ENCODE measurements at regions not wholly inside any gene's neighbourhood (a gene's known extent, or its start where the extent isn't known, plus 50 kb on each side); places are given as distances from the start of the nearest gene placed in this dataset.

- H4K20me1 ChIP-seq (ENCODE audit: control insufficient read depth, extremely low read depth, insufficient read depth, low read length) = no peaks in the 10 kb centered on the region
- H3K4me1 ChIP-seq (ENCODE audit: control insufficient read depth, extremely low read depth, insufficient read depth, low read length) = peaks cover 18% of the 10 kb centered on the region
- H3K9ac ChIP-seq (ENCODE audit: control insufficient read depth, extremely low read depth, insufficient read depth, low read length) = peak overlapping the region; percentile 19
- peak overlapping the region in 2 of 3 experiments; percentile 26 to 48 for H3K4me3 ChIP-seq (ENCODE audit: control insufficient read depth in 2 of 3, extremely low read depth in 1 of 3, insufficient read depth in 2 of 3, low read depth in 1 of 3, low read length in 3 of 3)
- DNase-seq (ENCODE audit: low read depth, low spot score) (no peak), FAIRE-seq (no peak)
- peak overlapping the region; percentile 85 for H3K4me2 ChIP-seq (ENCODE audit: control insufficient read depth, extremely low read depth, insufficient read depth, low read depth, low read length)
- no peaks in the 10 kb centered on the region for H3K9me3 ChIP-seq (ENCODE audit: control insufficient read depth, low read depth, low read length)
- H3K79me2 ChIP-seq (ENCODE audit: control insufficient read depth, insufficient read depth, low read length) = no peaks in the 10 kb centered on the region
- peak overlapping the region; percentile 64 for H3K27ac ChIP-seq (ENCODE audit: control insufficient read depth, insufficient read depth, low read length)
- H3K9me1 ChIP-seq (ENCODE audit: control insufficient read depth, extremely low read depth, insufficient read depth, low read length) = no peaks in the 10 kb centered on the region
- TF ChIP-seq EZH2 (IDR thresholded peaks at IDR 0.05; ENCODE audit: low read length) = no peak
- TF ChIP-seq CTCF (optimal IDR thresholded peaks at IDR 0.05 in 1 of 3, IDR thresholded peaks at IDR 0.05 in 1 of 3, conservative IDR thresholded peaks at IDR 0.05 in 1 of 3; ENCODE audit: extremely low read depth in 1 of 3, insufficient read depth in 2 of 3, low read length in 3 of 3) = no peak
- dilution Hi-C loops (cut with MboI; ENCODE audit: extremely low pct_ligation_motif_present, low sequenced_read_pairs) = no loop called here
- no peak overlapping the region for H2AFZ ChIP-seq (ENCODE audit: control insufficient read depth, low read length)
- H3K36me3 ChIP-seq (ENCODE audit: control insufficient read depth in 2 of 2, extremely low read depth in 1 of 2, insufficient read depth in 2 of 2, low read length in 2 of 2) = no peaks in the 10 kb centered on the region
- H3K27me3 ChIP-seq (ENCODE audit: control insufficient read depth, extremely low read depth, insufficient read depth, low read length) = no peaks in the 10 kb centered on the region
These were observed 137.3 kb upstream of the ANKH start for GRCh38 chr5:15008921-15009320.

GRCh38 chr5:15008476-15008875 is 136.9 kb upstream of the ANKH start:
- dilution Hi-C loops (cut with MboI; ENCODE audit: extremely low pct_ligation_motif_present, low sequenced_read_pairs) = no loop called here
- Histone ChIP-seq H3K4me1 (ENCODE audit: control insufficient read depth, extremely low read depth, insufficient read depth, low read length) (peaks cover 18% of the 10 kb centered on the region), H4K20me1 (ENCODE audit: control insufficient read depth, extremely low read depth, insufficient read depth, low read length) (no peaks in the 10 kb centered on the region), H3K9me3 (ENCODE audit: control insufficient read depth, low read depth, low read length) (no peaks in the 10 kb centered on the region), H2AFZ (ENCODE audit: control insufficient read depth, low read length) (no peak overlapping the region), H3K27me3 (ENCODE audit: control insufficient read depth, extremely low read depth, insufficient read depth, low read length) (no peaks in the 10 kb centered on the region), H3K9me1 (ENCODE audit: control insufficient read depth, extremely low read depth, insufficient read depth, low read length) (no peaks in the 10 kb centered on the region), H3K4me3 (ENCODE audit: control insufficient read depth in 2 of 3, extremely low read depth in 1 of 3, insufficient read depth in 2 of 3, low read depth in 1 of 3, low read length in 3 of 3) (peak overlapping the region in 1 of 3 experiments; percentile 48), H3K9ac (ENCODE audit: control insufficient read depth, extremely low read depth, insufficient read depth, low read length) (peak overlapping the region; percentile 19), H3K4me2 (ENCODE audit: control insufficient read depth, extremely low read depth, insufficient read depth, low read depth, low read length) (peak overlapping the region; percentile 85), H3K36me3 (ENCODE audit: control insufficient read depth in 2 of 2, extremely low read depth in 1 of 2, insufficient read depth in 2 of 2, low read length in 2 of 2) (no peaks in the 10 kb centered on the region), H3K27ac (ENCODE audit: control insufficient read depth, insufficient read depth, low read length) (peak overlapping the region; percentile 64), H3K79me2 (ENCODE audit: control insufficient read depth, insufficient read depth, low read length) (no peaks in the 10 kb centered on the region)
- DNase-seq (ENCODE audit: low read depth, low spot score) (peak; percentile 75), FAIRE-seq (peak; percentile 78)
- no peak for TF ChIP-seq EZH2 (IDR thresholded peaks at IDR 0.05; ENCODE audit: low read length)
- TF ChIP-seq CTCF (optimal IDR thresholded peaks at IDR 0.05 in 1 of 3, IDR thresholded peaks at IDR 0.05 in 1 of 3, conservative IDR thresholded peaks at IDR 0.05 in 1 of 3; ENCODE audit: extremely low read depth in 1 of 3, insufficient read depth in 2 of 3, low read length in 3 of 3) = peak in 1 of 3 experiments; percentile 11
